AG09309 (cell line): ENCODE measurements at regions not wholly inside any gene's neighbourhood (a gene's known extent, or its start where the extent isn't known, plus 50 kb on each side); places are given as distances from the start of the nearest gene placed in this dataset.

Source experiments
- DNase-seq: peaks from one replicate; pipeline ENCODE4 v3.0.0-alpha.2; 2010; ENCODE audit warnings: low read depth
- H3K4me3 ChIP-seq: 2 replicates; pipeline ENCODE4 v1.5.1; 2011; ENCODE audit warnings: mild to moderate bottlenecking, low read depth, low read length, moderate library complexity; ENCODE audit not compliant: control insufficient read depth
- CTCF ChIP-seq: IDR thresholded peaks from 2 replicates; pipeline ENCODE4 v1.5.1; 2011; ENCODE audit warnings: mild to moderate bottlenecking, low read depth, low read length, inconsistent platforms; ENCODE audit not compliant: insufficient read depth, control insufficient read depth; ENCODE audit errors: missing control alignments

- H3K4me3 ChIP-seq = no peak overlapping the region
- no peak for DNase-seq
- no peak for TF ChIP-seq CTCF
These were observed 169.6 kb upstream of the PDE1C start for GRCh38 chr7:32239764-32240163.

GRCh38 chr7:32228601-32229000 is 158.4 kb upstream of the PDE1C start:
- no peak for DNase-seq
- TF ChIP-seq CTCF = no peak
- H3K4me3 ChIP-seq = no peak overlapping the region

GRCh38 chr7:32227746-32228145 is 157.5 kb upstream of the PDE1C start:
- no peak for TF ChIP-seq CTCF
- DNase-seq = no peak
- H3K4me3 ChIP-seq = no peak overlapping the region

GRCh38 chr7:32224276-32224675 is 154.1 kb upstream of the PDE1C start:
- DNase-seq = no peak
- no peak overlapping the region for H3K4me3 ChIP-seq
- TF ChIP-seq CTCF = no peak

- H3K4me3 ChIP-seq = no peak overlapping the region
- TF ChIP-seq CTCF = no peak
- no peak for DNase-seq
These were observed 153.5 kb upstream of the PDE1C start for GRCh38 chr7:32223721-32224120.

GRCh38 chr7:32223071-32223650 is 153.0 kb upstream of the PDE1C start:
- no peak overlapping the region for H3K4me3 ChIP-seq
- TF ChIP-seq CTCF = no peak
- no peak for DNase-seq
